ENCODE measurements at regions not wholly inside any gene's neighbourhood (a gene's known extent, or its start where the extent isn't known, plus 50 kb on each side); places are given as distances from the start of the nearest gene placed in this dataset.
A peak's percentile ranks its signal among the peaks of the same experiment; 100 is the strongest.

DNA sequence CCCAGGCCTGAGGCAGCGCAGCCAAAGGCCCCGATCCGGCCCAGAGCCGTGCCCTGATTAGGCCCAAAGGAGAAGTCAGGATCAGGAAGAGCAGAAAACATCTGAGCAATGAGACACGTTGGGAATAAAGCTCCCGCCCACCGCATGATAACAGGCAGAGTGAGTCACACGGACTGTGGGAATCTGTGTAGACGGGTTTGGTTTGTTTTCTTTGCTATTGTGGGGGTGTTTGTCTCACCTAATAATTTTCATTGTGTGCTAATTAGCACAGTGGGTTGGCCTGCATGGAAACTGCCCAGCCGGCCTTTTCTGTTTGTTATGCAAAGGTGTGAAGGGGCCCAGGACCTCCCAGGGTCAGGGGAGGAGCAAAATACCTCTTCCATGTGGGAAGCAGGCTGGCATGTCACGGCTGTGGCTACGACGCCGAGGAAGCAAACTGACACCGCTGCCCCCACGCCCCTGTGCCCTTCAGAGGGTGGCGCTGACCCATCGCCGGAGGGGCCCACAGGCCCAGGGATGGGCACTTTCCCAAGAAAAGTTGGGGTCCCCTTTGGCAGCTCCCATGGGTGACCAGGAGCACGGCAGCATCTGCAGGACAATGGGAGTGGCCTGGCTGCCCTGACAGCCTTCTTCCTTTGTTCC is 68.4 kb upstream of the CTDP1 start:
- Histone ChIP-seq H3K27ac (no peak overlapping the region), H3K4me3 (no peak overlapping the region)
- DNase-seq (ENCODE audit: low spot score): peak; percentile 66
- TF ChIP-seq, protein P1, sequence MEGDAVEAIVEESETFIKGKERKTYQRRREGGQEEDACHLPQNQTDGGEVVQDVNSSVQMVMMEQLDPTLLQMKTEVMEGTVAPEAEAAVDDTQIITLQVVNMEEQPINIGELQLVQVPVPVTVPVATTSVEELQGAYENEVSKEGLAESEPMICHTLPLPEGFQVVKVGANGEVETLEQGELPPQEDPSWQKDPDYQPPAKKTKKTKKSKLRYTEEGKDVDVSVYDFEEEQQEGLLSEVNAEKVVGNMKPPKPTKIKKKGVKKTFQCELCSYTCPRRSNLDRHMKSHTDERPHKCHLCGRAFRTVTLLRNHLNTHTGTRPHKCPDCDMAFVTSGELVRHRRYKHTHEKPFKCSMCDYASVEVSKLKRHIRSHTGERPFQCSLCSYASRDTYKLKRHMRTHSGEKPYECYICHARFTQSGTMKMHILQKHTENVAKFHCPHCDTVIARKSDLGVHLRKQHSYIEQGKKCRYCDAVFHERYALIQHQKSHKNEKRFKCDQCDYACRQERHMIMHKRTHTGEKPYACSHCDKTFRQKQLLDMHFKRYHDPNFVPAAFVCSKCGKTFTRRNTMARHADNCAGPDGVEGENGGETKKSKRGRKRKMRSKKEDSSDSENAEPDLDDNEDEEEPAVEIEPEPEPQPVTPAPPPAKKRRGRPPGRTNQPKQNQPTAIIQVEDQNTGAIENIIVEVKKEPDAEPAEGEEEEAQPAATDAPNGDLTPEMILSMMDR (IDR thresholded peaks at IDR 0.05): no peak

DNA sequence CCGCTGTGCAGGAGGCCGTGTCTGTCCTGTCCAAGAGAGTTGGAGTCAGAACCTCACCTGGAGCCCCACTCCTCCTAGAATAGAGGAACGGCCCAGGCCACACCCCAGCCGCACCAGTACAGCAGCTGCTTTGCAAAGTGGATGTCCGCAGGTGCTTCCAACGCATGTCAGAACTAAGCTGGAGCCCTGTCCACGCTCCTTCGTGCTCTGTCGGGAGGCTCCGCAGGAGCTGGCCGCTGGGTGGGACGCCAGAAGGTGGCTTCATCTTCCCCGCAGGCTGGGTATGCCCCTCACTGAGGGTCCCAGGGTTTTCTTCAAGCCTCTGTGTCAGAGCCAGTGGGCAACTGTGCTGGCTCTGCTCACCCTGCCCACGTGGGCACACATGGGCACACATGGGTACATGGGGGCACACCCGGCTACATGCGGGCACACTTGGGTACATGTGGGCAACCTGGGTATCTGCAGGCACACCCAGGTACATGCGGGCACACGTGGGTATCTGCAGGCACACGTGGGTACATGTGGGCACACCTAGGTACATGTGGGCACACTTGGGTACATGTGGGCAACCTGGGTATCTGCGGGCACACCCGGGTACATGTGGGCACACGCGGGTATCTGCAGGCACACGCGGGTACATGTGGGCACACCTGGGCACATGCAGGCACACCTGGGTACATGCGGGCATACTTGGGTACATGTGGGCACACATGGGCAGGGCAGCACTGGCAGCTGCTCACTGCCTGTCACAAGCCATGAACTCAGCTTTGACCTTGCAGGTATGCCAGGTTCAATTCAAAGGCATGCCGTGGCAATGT is 67.1 kb upstream of the CTDP1 start:
- H3K4me3 ChIP-seq: no peak overlapping the region
- TF ChIP-seq, protein P1 (IDR thresholded peaks at IDR 0.05): no peak
- DNase-seq (ENCODE audit: low spot score): peak; percentile 56
- no peak overlapping the region for H3K27ac ChIP-seq

DNA sequence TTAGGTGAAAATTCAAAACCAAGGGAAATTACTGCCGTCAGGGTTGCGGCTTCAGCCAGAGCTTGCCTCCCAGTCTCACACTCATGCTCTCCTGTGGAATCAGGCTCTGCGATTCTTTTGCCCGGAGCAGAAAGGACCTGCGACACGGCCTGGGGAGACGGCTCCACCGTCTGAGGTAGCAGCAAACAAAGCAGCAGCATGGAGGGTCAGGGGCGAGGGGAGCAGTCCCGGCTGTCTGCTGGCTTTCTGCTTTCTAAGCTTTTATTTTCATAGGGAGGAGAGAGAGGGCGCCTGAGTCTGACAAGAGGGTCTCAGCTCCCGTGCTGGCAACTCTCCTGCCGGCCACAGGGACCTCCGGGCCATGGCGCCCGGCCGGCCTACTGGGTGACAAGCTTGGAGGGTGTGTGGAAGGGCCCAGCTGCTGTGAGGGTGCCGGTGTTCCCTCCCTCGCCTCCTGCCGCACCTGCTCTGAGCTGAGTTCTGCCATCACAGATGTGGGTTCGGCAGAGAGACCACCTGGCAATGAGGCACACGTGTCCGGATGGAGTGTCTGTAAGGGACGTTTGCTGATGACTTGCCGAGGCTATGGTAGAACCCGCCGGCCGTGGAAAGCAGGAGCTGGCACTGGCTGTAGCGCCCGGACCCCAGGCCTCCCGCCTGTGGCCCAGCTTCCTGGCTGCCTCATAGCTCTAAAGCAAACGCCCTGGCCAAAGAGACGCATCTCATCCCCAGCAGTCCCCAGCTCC is 66.2 kb upstream of the CTDP1 start:
- DNase-seq (ENCODE audit: low spot score): peak; percentile 67
- no peak overlapping the region for H3K4me3 ChIP-seq
- TF ChIP-seq, protein P1 (IDR thresholded peaks at IDR 0.05): no peak
- H3K27ac ChIP-seq: no peak overlapping the region

DNA sequence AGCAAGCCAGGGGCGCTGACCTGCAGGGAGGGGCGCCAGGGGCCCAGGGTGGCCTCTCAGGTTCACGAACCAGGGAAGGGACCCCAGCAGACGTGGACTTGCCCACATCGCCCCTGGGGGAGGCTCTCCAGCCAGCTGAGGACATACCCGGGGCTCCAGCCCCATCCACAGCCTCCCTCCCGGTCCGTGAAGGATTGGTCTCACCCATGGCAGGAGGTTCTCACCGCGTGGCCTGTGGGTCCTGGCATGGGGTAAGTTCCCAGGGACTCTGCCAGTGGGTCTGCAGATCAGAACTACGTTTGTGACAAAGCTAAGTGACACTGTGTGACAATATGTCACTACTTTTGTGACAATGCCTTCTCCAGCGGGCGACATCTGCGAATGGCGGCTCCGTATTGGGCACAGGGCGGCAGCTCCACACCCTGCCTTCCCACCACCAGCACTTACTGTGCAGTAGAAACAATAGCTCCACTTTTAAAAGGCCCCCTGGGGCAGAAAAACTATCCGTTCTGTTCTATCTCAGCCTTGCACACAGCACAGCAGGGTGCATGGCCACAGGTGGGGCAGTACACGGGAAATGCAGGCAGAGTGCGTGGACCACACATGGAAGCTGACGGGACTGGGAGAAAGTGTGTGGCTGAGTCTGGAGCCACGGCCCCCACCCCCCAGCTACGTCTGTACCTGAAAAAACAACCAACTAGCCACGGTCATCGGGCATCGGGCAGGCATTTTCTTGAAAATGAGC is 65.2 kb upstream of the CTDP1 start:
- peak; percentile 67 for DNase-seq (ENCODE audit: low spot score)
- no peak overlapping the region for H3K27ac ChIP-seq
- TF ChIP-seq, protein P1 (IDR thresholded peaks at IDR 0.05): no peak
- H3K4me3 ChIP-seq: no peak overlapping the region

DNA sequence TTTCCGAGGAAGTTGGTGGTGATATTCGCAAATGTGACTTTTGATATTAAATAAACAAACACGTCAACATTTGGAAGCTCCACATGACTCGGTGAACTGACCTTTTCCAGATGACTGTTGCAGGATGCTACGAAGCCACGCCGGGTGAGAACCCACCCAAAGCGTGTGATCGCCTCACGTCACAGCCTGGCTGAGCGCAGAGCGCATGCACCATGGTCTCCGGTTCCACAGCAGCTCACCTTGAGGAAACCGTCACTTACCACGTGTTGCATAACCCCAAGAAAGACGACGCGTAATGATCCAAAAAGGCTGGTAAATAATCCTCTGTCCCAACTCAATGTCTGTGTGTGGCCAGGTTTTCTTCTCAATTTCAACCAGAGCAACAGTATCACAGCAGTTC is 64.5 kb upstream of the CTDP1 start:
- peak; percentile 57 for DNase-seq (ENCODE audit: low spot score)
- TF ChIP-seq, protein P1 (IDR thresholded peaks at IDR 0.05): no peak
- H3K4me3 ChIP-seq: no peak overlapping the region
- H3K27ac ChIP-seq: no peak overlapping the region

DNA sequence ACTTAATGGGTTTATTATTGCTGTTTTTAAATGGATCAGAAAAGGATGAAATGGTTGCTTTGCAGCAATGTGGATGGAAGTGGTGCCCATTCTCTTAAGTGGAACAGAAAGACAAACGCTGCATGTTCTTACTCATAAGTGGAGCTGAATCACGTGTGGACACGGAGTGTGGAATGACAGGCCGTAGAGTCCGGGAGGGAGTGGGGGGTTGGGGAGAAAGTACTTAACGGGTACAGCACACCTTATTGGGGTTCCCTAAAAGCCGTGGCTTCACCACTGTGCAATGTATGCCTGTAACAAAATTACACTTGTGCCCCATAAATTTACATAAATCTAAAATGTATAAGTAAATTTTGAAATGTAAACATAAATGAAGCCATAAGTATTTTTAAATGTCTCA is 64.0 kb upstream of the CTDP1 start:
- Histone ChIP-seq H3K4me3 (no peak overlapping the region), H3K27ac (no peak overlapping the region)
- TF ChIP-seq, protein P1 (IDR thresholded peaks at IDR 0.05): no peak
- no peak for DNase-seq (ENCODE audit: low spot score)
